ENCODE measurements at regions not wholly inside any gene's neighbourhood (a gene's known extent, or its start where the extent isn't known, plus 50 kb on each side); places are given as distances from the start of the nearest gene placed in this dataset.
"Not testable (repeated sequence)": the region's sequence is repeated elsewhere in the genome, so short reads cannot be mapped to it uniquely, and the experiment has no call there.

DNA sequence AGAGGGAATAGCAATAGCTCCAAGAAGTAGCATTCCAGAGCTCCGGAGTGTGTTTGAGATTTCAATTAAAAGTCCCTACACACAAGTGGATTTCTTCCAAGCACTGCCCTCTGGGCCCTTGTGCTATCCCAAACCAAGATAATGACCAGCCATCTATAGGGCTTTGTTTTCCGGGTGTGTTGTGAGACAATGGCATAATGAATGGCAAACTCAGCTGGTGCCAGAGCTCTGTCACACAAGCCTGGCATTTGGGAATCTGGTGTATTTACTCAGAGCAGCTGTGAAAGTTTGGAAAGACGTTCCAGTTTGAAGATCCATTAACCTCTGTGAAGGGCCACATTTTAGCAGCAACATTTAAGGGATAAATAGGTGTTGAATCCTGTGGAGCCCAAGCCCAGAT is 61.2 kb upstream of the TMTC2 start:
- TF ChIP-seq, protein P1, sequence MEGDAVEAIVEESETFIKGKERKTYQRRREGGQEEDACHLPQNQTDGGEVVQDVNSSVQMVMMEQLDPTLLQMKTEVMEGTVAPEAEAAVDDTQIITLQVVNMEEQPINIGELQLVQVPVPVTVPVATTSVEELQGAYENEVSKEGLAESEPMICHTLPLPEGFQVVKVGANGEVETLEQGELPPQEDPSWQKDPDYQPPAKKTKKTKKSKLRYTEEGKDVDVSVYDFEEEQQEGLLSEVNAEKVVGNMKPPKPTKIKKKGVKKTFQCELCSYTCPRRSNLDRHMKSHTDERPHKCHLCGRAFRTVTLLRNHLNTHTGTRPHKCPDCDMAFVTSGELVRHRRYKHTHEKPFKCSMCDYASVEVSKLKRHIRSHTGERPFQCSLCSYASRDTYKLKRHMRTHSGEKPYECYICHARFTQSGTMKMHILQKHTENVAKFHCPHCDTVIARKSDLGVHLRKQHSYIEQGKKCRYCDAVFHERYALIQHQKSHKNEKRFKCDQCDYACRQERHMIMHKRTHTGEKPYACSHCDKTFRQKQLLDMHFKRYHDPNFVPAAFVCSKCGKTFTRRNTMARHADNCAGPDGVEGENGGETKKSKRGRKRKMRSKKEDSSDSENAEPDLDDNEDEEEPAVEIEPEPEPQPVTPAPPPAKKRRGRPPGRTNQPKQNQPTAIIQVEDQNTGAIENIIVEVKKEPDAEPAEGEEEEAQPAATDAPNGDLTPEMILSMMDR (conservative IDR thresholded peaks at IDR 0.05), result no peak
- H3K36me3 Mint-ChIP-seq (ENCODE audit: low read depth), result no peaks in the 10 kb centered on the region
- H3K4me3 Mint-ChIP-seq, result no peak overlapping the region
- no peak for DNase-seq (ENCODE audit: low read depth, low spot score)
- no peaks in the 10 kb centered on the region for H3K27me3 Mint-ChIP-seq (ENCODE audit: low read depth)
- peaks cover 3% of the 10 kb centered on the region for H3K9me3 Mint-ChIP-seq
- no peak overlapping the region for H3K27ac Mint-ChIP-seq (ENCODE audit: unreplicated experiment)
- H3K4me1 Mint-ChIP-seq, result no peaks in the 10 kb centered on the region

- no peaks in the 10 kb centered on the region for H3K4me1 Mint-ChIP-seq
- TF ChIP-seq, protein P1 (conservative IDR thresholded peaks at IDR 0.05), result peak; percentile 65
Measured at GRCh38 chr12:82627799-82628198, 58.9 kb upstream of the TMTC2 start.

DNA sequence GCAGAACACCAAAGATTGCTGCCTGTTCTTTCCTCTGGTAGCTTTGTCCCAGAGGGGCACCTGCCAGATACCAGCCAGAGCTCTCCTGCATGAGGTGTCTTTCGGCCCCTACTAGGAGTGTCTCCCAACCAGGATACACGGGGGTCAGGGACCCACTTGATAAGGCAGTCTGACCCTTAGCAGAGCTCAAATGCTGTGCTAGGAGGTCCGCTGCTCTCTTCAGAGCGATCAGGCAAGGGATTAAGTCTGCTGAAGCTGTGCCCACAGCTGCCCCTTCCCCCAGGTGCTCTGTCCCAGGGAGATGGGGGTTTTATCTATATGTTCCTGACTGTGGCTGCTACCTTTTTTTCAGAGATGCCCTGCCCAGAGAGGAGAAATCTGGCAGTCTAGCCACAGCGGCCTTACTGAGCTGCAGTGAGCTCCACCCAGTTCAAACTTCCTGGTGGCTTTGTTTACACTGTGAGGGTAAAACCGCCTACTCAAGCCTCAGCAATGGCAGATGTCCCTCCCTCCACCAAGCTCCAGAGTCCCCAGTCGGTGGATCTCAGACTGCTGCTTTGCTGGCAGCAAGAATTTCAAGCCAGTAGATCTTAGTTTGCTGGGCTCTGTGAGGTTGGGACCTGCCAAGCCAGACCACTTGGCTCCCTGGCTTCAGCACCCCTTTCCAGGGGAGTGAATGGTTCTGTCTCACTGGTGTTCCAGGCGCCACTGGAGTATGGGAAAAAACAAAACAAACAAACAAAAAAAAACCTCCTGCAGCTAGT is 52.0 kb upstream of the TMTC2 start:
- H3K36me3 Mint-ChIP-seq (ENCODE audit: low read depth); H3K27me3 Mint-ChIP-seq (ENCODE audit: low read depth); H3K4me3 Mint-ChIP-seq; DNase-seq (ENCODE audit: low read depth, low spot score); H3K27ac Mint-ChIP-seq (ENCODE audit: unreplicated experiment): not testable (repeated sequence)
- peaks cover 14% of the 10 kb centered on the region for H3K9me3 Mint-ChIP-seq
- peaks cover 12% of the 10 kb centered on the region for H3K4me1 Mint-ChIP-seq

More at GRCh38 chr12:82627799-82628198, 58.9 kb upstream of the TMTC2 start:
- Mint-ChIP-seq H3K36me3 (ENCODE audit: low read depth) (peaks cover 3% of the 10 kb centered on the region), H3K27me3 (ENCODE audit: low read depth) (no peaks in the 10 kb centered on the region), H3K27ac (ENCODE audit: unreplicated experiment) (no peak overlapping the region), H3K4me3 (no peak overlapping the region), H3K9me3 (peaks cover 8% of the 10 kb centered on the region)
- no peak for DNase-seq (ENCODE audit: low read depth, low spot score)

DNA sequence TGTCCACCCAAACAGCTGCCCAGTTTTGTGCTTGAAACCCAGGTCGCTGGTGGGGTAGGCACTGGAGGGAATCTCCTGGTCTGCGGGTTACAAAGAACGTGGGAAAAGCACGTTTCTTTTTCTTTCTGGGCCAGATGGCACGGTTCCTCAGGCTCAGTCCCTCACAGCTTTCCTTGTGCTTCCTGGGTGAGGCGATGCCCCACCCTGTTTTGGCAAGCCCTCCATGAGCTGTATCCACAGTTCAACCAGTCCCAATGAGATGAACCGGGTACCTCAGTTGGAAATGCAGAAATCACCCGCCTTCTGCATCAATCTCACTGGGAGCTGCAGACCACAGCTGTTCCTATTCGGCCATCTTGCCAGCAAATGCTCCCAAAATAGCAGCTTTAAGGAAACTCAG is 51.4 kb upstream of the TMTC2 start:
- TF ChIP-seq, protein P1 (conservative IDR thresholded peaks at IDR 0.05), result no peak
- no peaks in the 10 kb centered on the region for H3K27me3 Mint-ChIP-seq (ENCODE audit: low read depth)

More for the DNA sequence above, 51.4 kb upstream of the TMTC2 start:
- Mint-ChIP-seq H3K9me3 (peaks cover 14% of the 10 kb centered on the region), H3K4me3 (no peak overlapping the region), H3K36me3 (ENCODE audit: low read depth) (peaks cover 6% of the 10 kb centered on the region), H3K27ac (ENCODE audit: unreplicated experiment) (no peak overlapping the region), H3K4me1 (peaks cover 12% of the 10 kb centered on the region)
- no peak for DNase-seq (ENCODE audit: low read depth, low spot score)
